NCI-H2029 (cell line): ENCODE measurements at regions not wholly inside any gene's neighbourhood (a gene's known extent, or its start where the extent isn't known, plus 50 kb on each side); places are given as distances from the start of the nearest gene placed in this dataset.

ENCODE experiments used
- DNase-seq: peaks from one replicate; lab custom pipeline; 2025; lab: John Stamatoyannopoulos, UW

GRCh38 chr13:80033951-80034350, 307.0 kb downstream of the SPRY2 start:
- no peak for DNase-seq

DNA sequence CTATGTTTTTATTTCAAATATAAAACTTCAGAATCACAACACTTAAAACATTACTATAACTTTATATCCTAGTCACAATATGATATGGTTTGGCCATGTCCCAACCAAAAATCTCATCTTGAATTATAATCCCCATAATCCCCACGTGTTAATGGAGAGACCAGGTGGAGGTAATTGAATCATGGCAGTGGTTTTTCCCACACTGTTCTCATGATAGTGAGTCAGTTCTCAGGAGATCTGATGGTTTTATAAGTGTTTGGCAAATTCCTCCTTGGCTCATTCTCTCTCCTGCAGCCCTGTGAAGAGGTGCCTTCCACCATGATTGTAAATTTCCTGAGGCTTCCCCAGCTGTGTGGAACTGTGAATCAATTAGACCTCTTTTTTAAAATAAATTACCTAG, 307.6 kb downstream of the SPRY2 start:
- no peak for DNase-seq

GRCh38 chr13:80030491-80030890, 310.4 kb downstream of the SPRY2 start:
- DNase-seq, result no peak

DNA sequence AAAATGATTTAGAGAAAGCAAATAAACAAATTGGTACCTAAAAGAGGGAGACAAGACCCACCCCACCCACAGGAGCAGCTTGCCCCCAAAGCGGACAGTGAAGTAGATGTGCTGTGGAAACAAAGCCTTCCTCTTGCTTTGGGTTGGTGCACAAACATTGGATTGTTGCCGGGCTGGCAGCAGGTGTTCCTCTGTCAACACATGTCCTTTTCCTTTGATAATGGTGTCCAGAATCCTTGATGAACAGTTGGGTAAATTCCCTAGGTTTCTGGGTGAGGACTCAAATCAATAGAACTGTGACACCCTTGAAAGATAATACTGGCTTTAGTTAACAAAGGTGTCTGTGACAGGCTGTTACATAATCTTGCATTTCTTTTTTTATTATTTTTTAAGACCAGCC, 311.8 kb downstream of the SPRY2 start:
- DNase-seq, result peak; percentile 70

GRCh38 chr13:80022146-80022545, 318.8 kb downstream of the SPRY2 start:
- no peak for DNase-seq

DNA sequence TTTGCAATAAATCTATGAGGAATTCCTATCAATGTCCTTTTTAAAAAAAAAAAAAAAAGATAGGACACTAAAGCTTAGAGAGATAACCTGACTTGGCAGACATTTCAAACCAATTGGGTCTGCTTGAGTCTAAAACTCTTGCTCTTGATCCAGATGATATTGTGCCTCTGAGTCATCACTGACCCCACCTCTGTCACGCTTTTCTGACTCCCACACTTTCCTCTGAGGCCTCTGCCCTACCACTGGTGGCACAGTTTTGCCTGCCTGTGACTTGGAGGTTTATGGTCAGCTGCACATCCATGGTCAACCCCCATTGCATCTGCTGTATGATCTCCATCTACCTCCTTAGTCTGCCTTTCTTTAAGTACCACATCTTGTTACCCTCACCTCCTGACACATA, 328.7 kb downstream of the SPRY2 start:
- no peak for DNase-seq

DNA sequence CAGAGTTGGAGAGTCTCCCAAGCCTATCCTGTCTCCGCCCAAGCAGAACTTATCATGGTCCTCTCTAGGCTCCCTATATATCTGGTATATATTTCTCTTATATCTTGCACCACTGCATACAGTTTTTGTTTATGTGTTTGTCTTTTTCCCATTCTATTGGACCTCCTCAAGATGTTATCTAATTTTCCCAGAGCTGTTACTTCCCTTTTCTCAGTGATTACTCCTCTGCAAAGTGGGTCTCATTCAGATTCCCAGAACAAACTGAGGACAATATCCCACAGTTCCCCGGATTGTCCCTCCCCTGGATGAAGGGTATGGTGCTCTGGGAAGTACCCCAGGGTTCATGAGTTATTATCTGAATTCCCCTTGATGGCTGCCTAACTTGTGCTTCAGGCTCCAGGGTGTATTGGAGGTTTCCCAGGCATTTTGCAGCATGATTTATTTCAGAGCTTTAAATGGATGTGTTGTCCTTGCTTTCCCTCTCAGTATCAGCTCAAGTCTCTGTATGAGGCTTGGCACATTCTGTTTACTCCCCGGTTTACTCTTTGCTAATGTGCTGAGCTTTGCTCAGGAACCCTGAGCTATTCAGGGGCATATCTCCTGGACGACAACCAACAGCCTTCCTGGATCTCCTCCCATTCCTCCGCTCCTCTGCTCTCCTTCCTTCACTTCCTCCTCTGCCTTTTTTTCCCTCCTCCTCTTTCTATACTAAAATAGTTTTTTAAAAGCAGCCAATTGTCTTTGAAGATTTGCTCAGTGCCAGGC, 329.3 kb downstream of the SPRY2 start:
- no peak for DNase-seq

DNA sequence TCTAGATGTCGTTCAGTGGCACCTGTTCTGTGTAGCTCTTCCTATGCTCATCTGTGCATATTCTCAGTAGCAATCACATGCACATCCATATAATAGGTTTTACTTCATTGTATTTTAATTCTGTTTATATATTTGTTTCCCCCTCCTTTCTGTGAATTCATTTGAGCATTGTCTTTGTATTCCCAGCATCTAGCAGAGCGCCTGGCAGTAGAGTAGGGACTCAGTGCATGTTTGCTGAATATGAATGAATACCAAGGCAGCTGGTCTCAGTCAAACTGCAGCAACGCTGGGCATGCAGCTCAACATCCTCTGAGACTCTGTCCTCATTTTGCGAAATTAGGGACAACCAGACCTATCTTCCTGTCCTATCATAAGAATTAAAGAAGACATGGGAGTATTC, 330.1 kb downstream of the SPRY2 start:
- DNase-seq, result no peak

DNA sequence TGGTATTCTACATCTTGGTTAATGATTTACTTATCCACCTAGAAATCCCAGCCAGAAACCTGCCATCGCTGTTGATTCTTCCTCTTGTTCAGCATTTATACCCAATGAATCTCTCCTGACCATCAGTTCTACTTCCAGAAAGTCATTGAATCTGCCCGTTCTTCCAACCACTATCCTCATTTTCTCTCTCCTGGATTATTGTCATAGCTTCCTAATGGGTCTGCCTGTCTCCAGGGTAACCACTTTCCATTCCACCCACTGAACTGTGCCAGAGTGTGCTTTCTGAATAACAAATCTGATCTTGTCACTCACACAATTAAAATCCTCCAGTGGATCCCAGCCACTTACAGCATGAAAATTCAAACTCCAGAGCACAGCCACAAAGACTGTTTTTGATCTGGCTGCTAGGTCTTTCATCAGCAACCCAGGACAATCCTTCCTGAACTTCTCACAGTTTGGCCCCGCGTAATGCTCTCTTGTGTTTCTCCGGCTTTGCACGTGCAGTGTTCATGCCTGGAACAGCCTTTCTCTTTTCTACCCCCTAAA, 330.6 kb downstream of the SPRY2 start:
- no peak for DNase-seq

DNA sequence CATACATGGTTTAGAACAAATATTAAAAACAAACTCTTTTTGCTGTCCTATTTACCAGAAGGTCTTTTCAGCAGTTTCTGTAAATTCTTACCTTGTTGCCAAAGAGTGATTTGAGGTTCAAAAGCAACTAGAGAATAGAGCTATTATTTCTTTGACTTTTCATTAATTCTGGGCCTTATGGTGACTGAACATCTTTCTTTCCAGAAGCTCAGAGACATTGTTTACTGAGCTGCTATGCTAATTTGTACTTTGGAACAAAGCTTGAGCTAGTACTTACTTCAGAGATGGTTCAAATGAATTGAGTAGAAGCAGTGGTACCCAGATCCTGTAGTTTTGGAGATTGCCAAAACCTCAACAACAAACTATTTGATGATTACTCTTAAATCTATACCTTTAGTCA, 331.2 kb downstream of the SPRY2 start:
- DNase-seq, result no peak

GRCh38 chr13:80006940-80007339, 334.0 kb downstream of the SPRY2 start:
- DNase-seq, result no peak

DNA sequence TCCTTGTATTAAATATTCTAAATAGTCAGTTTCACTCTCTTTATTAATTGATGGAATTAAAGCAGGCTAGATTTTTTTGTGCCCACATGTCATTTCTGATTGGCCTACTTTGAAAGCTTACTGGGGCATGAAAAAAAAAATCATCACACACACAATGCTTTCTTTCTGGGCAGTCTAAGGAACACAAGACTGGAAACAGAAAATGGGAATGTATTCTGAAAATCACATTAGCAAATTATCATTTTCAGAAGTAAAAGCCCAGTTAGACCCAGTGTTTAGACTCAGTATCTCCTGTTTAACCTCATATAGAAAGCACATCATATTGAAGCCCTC, 339.4 kb downstream of the SPRY2 start:
- DNase-seq, result no peak

GRCh38 chr13:80000684-80001509, 340.0 kb downstream of the SPRY2 start:
- no peak for DNase-seq

GRCh38 chr13:79999601-80000000, 341.3 kb downstream of the SPRY2 start:
- no peak for DNase-seq

- DNase-seq, result no peak
These were observed 342.5 kb downstream of the SPRY2 start for GRCh38 chr13:79998381-79998880.

GRCh38 chr13:79997244-79997643, 343.7 kb downstream of the SPRY2 start:
- no peak for DNase-seq

DNA sequence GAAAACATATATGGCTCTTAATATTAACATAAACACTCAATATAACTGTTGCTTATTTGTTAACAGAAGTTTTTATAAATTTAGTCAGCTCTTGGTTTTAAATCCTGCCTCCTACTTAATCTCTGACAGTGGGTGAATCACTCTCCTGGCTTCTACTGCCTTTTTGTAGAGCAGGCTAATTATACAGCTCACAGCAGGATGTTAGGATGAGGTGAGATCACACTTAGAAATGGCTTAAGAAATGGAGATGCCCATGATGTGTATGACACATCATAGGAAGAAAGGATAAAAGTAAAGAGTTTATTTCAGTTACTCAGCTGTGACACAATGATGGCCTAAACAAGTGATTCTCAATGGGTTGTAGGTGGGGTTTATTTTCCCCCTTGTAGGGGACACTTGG, 345.6 kb downstream of the SPRY2 start:
- DNase-seq, result no peak

DNA sequence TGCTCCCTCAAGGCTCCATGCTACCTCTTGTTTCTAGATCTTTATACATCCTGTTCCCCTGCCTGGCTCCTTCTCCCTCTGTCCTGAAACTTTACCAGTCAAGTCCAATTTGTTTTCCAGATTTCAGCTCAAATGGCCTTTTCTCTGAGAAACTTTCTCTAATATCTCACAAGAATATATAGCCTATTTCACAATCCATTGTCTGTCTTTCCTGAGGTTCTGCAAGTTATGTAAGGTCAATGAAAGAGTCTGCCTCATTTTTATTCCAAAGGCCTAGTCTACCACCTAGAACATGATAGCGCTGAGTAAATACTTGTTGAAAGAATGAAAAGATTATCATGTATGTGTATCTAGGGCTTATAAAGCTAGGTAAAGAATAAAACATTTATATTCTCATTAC, 348.8 kb downstream of the SPRY2 start:
- no peak for DNase-seq

DNA sequence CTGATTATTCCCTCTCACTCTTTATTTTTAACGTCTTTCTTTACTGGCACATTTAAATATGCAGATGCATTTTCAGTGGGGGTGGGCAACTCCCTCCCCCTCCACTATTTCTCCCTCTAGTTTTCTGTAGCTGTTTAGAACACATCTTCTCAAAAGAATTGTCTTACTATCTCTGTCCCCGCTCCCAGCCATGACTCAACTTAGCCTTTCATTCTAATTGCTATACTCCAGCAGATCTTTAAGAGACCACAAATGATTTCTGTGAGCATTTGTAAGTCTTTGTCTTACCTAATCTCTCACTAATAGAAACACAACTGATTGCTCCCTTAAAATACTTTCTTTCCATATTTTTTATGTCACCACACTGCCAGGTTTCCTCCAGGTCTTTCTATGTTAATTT, 350.9 kb downstream of the SPRY2 start:
- no peak for DNase-seq

DNA sequence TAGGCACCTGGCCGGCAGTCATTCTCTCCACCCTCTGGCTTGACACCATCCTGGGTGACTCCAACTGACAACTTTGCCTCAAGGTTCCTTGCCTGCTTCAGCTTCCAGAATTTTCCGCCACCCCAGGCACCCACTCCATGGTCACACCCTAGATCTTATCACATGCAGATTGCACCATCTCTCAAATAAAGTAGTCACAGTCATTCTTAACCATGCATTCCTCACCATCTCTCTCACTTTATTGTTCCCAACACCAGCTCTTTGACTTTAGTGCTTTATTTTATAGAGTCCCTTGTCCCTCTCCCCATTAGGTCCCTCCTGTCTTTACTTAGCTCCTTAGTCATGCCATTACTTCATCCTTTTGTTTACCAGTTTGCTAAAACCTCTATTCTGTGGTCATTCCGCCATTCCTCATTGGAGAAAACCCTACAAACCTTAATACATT, 351.7 kb downstream of the SPRY2 start:
- DNase-seq, result no peak

DNA sequence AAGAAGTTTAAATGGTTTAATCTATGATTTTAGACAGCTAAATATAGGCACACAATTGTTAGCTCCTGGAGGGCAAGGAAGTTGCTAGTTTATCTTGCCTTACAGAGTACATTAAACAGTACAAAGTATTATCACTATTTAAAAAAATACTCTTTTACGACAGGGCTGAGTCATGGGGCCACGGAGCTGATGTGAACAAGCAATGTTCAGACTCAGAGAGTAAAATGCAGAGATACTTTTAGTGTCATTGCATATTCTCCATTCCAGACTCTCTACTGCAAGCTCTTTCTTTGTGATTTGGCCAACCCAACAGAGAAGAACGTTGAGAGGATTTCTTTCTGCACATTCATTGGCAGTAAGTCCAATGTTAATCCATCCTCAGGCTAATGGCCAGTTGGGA, 352.4 kb downstream of the SPRY2 start:
- no peak for DNase-seq

- DNase-seq, result no peak
These were observed 353.2 kb downstream of the SPRY2 start for GRCh38 chr13:79987761-79988160.

DNA sequence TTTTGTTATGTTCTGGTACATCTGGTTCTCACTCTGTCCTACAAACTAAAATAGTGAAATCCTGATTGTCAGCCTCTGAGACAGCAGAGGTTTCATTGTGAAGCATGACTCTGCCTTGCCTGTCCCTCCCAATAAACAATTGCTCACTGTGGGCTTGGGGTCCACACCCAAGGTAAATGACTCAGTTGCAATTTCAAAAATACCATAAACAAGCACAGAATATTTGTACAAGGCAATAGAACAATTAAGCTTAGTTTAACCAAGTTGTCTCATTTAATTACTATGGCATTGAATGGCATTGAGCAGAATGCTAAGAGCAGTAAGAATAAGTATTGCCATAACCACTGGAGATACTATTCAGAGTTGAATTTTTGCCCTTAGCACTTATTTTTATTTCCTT, 353.6 kb downstream of the SPRY2 start:
- no peak for DNase-seq
